ENCODE measurements at regions not wholly inside any gene's neighbourhood (a gene's known extent, or its start where the extent isn't known, plus 50 kb on each side); places are given as distances from the start of the nearest gene placed in this dataset.
A peak's percentile ranks its signal among the peaks of the same experiment; 100 is the strongest.

DNA sequence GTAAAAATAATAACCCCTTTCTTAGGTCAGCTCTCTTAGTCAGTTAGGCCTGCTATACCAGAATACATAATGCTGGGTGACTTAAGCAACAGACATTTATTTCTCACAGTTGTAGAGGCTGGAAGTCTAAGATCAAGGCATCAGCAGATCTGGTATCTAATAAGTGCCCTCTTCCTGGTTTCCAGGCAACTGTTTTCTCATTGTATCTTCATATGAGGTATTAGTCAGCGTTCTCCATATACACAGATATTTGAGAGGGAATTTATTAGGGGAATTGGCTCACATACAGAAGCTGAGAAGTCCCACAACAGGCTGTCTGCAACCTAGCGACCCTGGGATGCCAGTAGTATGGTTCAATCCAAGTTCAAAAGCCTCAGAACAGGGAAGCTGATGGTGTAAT is 896.0 kb downstream of the GALC start:
- ChIA-PET POLR2A (no interaction called here), CTCF (no interaction called here)
- no peaks in the 10 kb centered on the region for H3K27me3 ChIP-seq (ENCODE audit: control insufficient read depth, insufficient read depth, low read length)
- H3K4me3 ChIP-seq (ENCODE audit: low read depth, low read length), result no peak overlapping the region
- H3K27ac ChIP-seq (ENCODE audit: low read depth, low read length), result no peak overlapping the region
- TF ChIP-seq, protein P1, sequence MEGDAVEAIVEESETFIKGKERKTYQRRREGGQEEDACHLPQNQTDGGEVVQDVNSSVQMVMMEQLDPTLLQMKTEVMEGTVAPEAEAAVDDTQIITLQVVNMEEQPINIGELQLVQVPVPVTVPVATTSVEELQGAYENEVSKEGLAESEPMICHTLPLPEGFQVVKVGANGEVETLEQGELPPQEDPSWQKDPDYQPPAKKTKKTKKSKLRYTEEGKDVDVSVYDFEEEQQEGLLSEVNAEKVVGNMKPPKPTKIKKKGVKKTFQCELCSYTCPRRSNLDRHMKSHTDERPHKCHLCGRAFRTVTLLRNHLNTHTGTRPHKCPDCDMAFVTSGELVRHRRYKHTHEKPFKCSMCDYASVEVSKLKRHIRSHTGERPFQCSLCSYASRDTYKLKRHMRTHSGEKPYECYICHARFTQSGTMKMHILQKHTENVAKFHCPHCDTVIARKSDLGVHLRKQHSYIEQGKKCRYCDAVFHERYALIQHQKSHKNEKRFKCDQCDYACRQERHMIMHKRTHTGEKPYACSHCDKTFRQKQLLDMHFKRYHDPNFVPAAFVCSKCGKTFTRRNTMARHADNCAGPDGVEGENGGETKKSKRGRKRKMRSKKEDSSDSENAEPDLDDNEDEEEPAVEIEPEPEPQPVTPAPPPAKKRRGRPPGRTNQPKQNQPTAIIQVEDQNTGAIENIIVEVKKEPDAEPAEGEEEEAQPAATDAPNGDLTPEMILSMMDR (IDR thresholded peaks at IDR 0.05; ENCODE audit: low read depth, low read length), result no peak
- no peaks in the 10 kb centered on the region for H3K9me3 ChIP-seq (ENCODE audit: control insufficient read depth, insufficient read depth, low read length)
- peak; percentile 32 for DNase-seq (ENCODE audit: low read depth, low spot score)

DNA sequence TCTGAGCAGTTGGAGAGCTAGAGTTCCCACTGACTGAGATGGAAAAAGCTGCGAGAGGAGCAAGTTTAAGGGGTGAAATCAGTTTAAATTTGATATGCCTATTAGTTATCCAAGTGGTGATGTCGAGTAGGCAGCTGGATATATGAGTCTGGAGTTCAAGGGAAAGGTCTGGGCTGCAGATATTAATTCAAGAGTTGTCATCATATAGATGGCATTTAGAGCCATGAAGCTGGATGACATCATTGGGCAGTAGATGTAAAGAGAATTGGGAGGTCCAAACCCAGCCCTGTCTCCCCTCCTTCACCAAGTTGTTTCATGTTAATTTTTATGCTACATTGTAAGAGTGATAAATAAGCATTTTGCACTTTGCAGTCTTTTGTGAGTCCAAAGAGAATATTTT is 898.1 kb downstream of the GALC start:
- H3K27ac ChIP-seq (ENCODE audit: low read depth, low read length), result no peak overlapping the region
- no peaks in the 10 kb centered on the region for H3K9me3 ChIP-seq (ENCODE audit: control insufficient read depth, insufficient read depth, low read length)
- ChIA-PET POLR2A (no interaction called here), CTCF (interaction anchor here (0.5 to 1.2 kb wide), 2 partner anchors 12 to 877 kb away, joined by 4 read pairs; no protein-coding TSS in a partner anchor)
- no peak for DNase-seq (ENCODE audit: low read depth, low spot score)
- H3K27me3 ChIP-seq (ENCODE audit: control insufficient read depth, insufficient read depth, low read length), result no peaks in the 10 kb centered on the region
- no peak overlapping the region for H3K4me3 ChIP-seq (ENCODE audit: low read depth, low read length)
- TF ChIP-seq, protein P1 (IDR thresholded peaks at IDR 0.05; ENCODE audit: low read depth, low read length), result no peak

DNA sequence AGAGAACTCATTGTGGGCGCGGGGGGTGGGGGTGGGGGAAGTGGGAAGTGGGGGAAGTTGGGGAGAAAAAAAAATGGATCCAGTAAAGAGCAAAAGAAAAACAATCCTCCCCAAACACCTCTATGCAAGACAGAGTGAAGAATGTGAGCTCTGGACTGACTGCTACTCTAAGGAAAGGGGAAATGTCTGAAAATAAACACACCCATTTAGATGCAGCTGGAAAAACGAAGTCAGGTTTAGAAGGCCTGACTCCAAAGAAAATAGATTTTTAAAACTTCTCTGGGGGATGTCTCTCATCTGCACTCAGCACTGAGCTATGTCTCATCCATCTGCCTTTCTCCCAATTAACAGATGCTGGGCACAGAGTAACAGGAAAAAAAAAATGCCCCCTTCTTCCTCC is 904.4 kb downstream of the GALC start:
- H3K4me3 ChIP-seq (ENCODE audit: low read depth, low read length), result no peak overlapping the region
- H3K27ac ChIP-seq (ENCODE audit: low read depth, low read length), result no peak overlapping the region
- TF ChIP-seq, protein P1 (IDR thresholded peaks at IDR 0.05; ENCODE audit: low read depth, low read length), result no peak
- no peaks in the 10 kb centered on the region for H3K9me3 ChIP-seq (ENCODE audit: control insufficient read depth, insufficient read depth, low read length)
- POLR2A ChIA-PET, result no interaction called here
- DNase-seq (ENCODE audit: low read depth, low spot score), result no peak
- H3K27me3 ChIP-seq (ENCODE audit: control insufficient read depth, insufficient read depth, low read length), result no peaks in the 10 kb centered on the region
- CTCF ChIA-PET, result interaction anchor here (0.6 to 1.0 kb wide), 2 partner anchors 21 to 38 kb away, joined by 3 to 4 read pairs; no protein-coding TSS in a partner anchor

DNA sequence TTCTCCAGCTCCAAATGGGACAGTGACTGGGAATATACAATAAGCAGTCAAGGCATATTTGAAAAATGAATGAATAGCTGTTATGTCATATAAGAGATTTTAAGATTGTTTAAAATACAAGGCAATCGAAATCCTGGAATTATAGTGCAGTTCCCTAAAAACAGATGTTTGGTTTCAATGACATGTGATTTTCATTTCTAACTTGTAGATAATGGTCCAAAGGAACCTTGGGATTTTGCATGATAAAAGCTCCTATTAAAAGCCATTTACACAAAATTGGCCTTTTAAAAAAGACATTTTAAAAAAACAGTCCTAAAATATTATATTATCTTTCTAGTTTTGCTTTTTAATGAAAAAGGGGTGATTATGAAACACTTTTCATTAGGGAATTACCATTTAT is 905.1 kb downstream of the GALC start:
- Histone ChIP-seq H3K9me3 (ENCODE audit: control insufficient read depth, insufficient read depth, low read length) (no peaks in the 10 kb centered on the region), H3K4me3 (ENCODE audit: low read depth, low read length) (no peak overlapping the region), H3K27ac (ENCODE audit: low read depth, low read length) (no peak overlapping the region), H3K27me3 (ENCODE audit: control insufficient read depth, insufficient read depth, low read length) (no peaks in the 10 kb centered on the region)
- DNase-seq (ENCODE audit: low read depth, low spot score), result no peak
- ChIA-PET CTCF (interaction anchor here (0.6 kb wide), 1 partner anchor 37 kb away, joined by 3 read pairs; no protein-coding TSS in a partner anchor), POLR2A (no interaction called here)
- TF ChIP-seq, protein P1 (IDR thresholded peaks at IDR 0.05; ENCODE audit: low read depth, low read length), result no peak

DNA sequence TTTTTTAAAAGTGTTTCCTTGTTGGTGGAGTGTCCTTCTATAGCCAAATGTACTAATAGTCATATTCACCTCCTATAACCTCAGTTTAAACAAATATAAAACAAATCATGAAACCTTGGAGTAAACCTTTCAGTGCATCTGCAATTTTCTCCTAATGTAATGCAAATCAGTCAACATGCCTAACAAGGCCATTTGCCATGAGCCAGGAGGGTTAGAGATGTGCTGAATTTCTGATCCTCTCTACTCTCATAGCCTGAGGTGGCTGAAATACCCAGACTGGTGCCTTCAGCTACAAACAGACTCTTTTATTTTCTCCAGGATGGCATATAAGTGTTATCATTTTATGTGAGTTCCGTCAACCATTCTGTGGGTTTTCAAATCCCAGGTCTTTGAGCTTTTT is 908.1 kb downstream of the GALC start:
- Histone ChIP-seq H3K4me3 (ENCODE audit: low read depth, low read length) (no peak overlapping the region), H3K9me3 (ENCODE audit: control insufficient read depth, insufficient read depth, low read length) (no peaks in the 10 kb centered on the region), H3K27ac (ENCODE audit: low read depth, low read length) (no peak overlapping the region), H3K27me3 (ENCODE audit: control insufficient read depth, insufficient read depth, low read length) (no peaks in the 10 kb centered on the region)
- DNase-seq (ENCODE audit: low read depth, low spot score), result no peak
- TF ChIP-seq, protein P1 (IDR thresholded peaks at IDR 0.05; ENCODE audit: low read depth, low read length), result no peak
- ChIA-PET CTCF (interaction anchor here (1.6 kb wide), 1 partner anchor 35 kb away, joined by 6 read pairs; no protein-coding TSS in a partner anchor), POLR2A (no interaction called here)

Measured in AG04450 (cell line).